Thoracic aorta (tissue), 2 donors: ENCODE measurements at regions not wholly inside any gene's neighbourhood (a gene's known extent, or its start where the extent isn't known, plus 50 kb on each side); places are given as distances from the start of the nearest gene placed in this dataset.

Experiments used
- ATAC-seq: fragments of 150-250 bp; one replicate; pipeline ENCODE4 v1.8.0; 2017; ENCODE audit warnings: low read depth; ENCODE audit not compliant: insufficient number of reproducible peaks, low FRiP score
- DNase-seq: peaks from one replicate; pipeline ENCODE4 v3.0.0-alpha.2; 2020; ENCODE audit warnings: low spot score
- H3K27ac ChIP-seq, 2 donors: fragments of 200-600 bp; sonication (generic); 1 replicate in 1 of 2; 2 replicates in 1 of 2; pipeline ENCODE4 v1.5.1; 2016; ENCODE audit warnings: mild to moderate bottlenecking in 2 of 2, moderate library complexity in 2 of 2
- H3K27me3 ChIP-seq: fragments of 200-600 bp; sonication (generic); replicated peaks from 2 replicates; pipeline ENCODE4 v1.6.0; 2016; ENCODE audit warnings: mild to moderate bottlenecking; ENCODE audit not compliant: insufficient read depth
- H3K36me3 ChIP-seq: fragments of 200-600 bp; sonication (generic); one replicate; pipeline ENCODE4 v1.5.1; 2016
- H3K4me1 ChIP-seq, 2 donors: fragments of 200-600 bp; sonication (generic); 1 replicate in 1 of 2; 2 replicates in 1 of 2; pipeline versions ENCODE4 v1.5.1 to v1.6.0; 2016; ENCODE audit warnings: low read depth in 2 of 2, mild to moderate bottlenecking in 1 of 2; ENCODE audit not compliant: control insufficient read depth in 1 of 2
- H3K4me3 ChIP-seq: fragments of 200-600 bp; sonication (generic); 2 replicates; pipeline ENCODE4 v1.5.1; 2016; ENCODE audit warnings: mild to moderate bottlenecking
- H3K9me3 ChIP-seq: fragments of 200-600 bp; sonication (generic); 2 replicates; pipeline ENCODE4 v1.5.1; 2016
- CTCF ChIP-seq: fragments of 200-600 bp; sonication (generic); IDR thresholded peaks from one replicate; pipeline ENCODE4 v1.5.1; 2019; ENCODE audit warnings: antibody characterized with exemption

- no peaks in the 10 kb centered on the region for H3K4me1 ChIP-seq
- no peak for TF ChIP-seq CTCF
- ATAC-seq (no peak), DNase-seq (no peak)
- no peaks in the 10 kb centered on the region for H3K9me3 ChIP-seq
- no peak overlapping the region for H3K27ac ChIP-seq
- H3K27me3 ChIP-seq, result no peaks in the 10 kb centered on the region
- no peak overlapping the region for H3K4me3 ChIP-seq
- no peaks in the 10 kb centered on the region for H3K36me3 ChIP-seq
Measured at GRCh38 chr6:1013656-1014430, 298.1 kb upstream of the FOXQ1 start.

- no peak overlapping the region for H3K4me3 ChIP-seq
- no peak for TF ChIP-seq CTCF
- H3K4me1 ChIP-seq, result no peaks in the 10 kb centered on the region
- ATAC-seq (no peak), DNase-seq (no peak)
- H3K27ac ChIP-seq, result no peak overlapping the region
- no peaks in the 10 kb centered on the region for H3K36me3 ChIP-seq
- H3K27me3 ChIP-seq, result no peaks in the 10 kb centered on the region
- H3K9me3 ChIP-seq, result no peaks in the 10 kb centered on the region
Measured at GRCh38 chr6:1009103-1009502, 302.8 kb upstream of the FOXQ1 start.

- no peak for DNase-seq
- no peak overlapping the region for H3K27ac ChIP-seq
- no peak for TF ChIP-seq CTCF
- H3K36me3 ChIP-seq, result no peaks in the 10 kb centered on the region
- H3K27me3 ChIP-seq, result no peaks in the 10 kb centered on the region
- no peak overlapping the region for H3K4me3 ChIP-seq
- H3K4me1 ChIP-seq, result no peaks in the 10 kb centered on the region
- no peaks in the 10 kb centered on the region for H3K9me3 ChIP-seq
- no peak for ATAC-seq
Measured at GRCh38 chr6:1007159-1007558, 304.7 kb upstream of the FOXQ1 start.

- ATAC-seq, result no peak
- Histone ChIP-seq H3K4me3 (no peak overlapping the region), H3K36me3 (no peaks in the 10 kb centered on the region), H3K9me3 (no peaks in the 10 kb centered on the region), H3K4me1 (no peaks in the 10 kb centered on the region), H3K27me3 (no peaks in the 10 kb centered on the region), H3K27ac (no peak overlapping the region)
- no peak for DNase-seq
- no peak for TF ChIP-seq CTCF
Measured at GRCh38 chr6:1004885-1005630, 306.8 kb upstream of the FOXQ1 start.

- no peak overlapping the region for H3K27ac ChIP-seq
- DNase-seq (no peak), ATAC-seq (no peak)
- no peak for TF ChIP-seq CTCF
- H3K36me3 ChIP-seq, result no peaks in the 10 kb centered on the region
- no peaks in the 10 kb centered on the region for H3K4me1 ChIP-seq
- no peaks in the 10 kb centered on the region for H3K27me3 ChIP-seq
- no peak overlapping the region for H3K4me3 ChIP-seq
- H3K9me3 ChIP-seq, result no peaks in the 10 kb centered on the region
Measured at GRCh38 chr6:1003394-1004160, 308.3 kb upstream of the FOXQ1 start.
